ENCODE measurements at regions not wholly inside any gene's neighbourhood (a gene's known extent, or its start where the extent isn't known, plus 50 kb on each side); places are given as distances from the start of the nearest gene placed in this dataset.

DNA sequence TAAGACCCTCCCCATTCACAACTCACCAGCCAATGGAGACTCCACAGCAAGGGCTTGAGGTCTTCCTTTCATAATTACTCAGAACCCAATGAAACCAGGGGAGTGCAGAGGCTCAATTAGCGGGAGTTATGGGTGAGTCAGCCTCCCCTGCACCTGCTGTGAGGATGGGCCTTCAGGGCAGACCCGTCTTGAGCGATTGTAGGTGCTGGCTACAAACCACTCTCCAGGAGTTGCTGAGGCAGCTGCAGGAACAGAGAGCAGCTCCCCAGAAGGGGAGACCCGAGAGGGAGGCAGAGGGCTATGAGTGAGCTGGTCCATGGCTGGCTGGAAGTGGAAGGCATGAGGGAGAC, 58.5 kb upstream of the SORCS3 start:
- H3K4me3 Mint-ChIP-seq, result no peak overlapping the region
- DNase-seq (no peak), ATAC-seq (peak; percentile 27)
- H3K27ac Mint-ChIP-seq, result peak overlapping the region in 1 of 2 donors; percentile 57
- peaks cover 50% of the 10 kb centered on the region for H3K27me3 Mint-ChIP-seq
- peaks cover 0 to 16% of the 10 kb centered on the region in 2 donors for H3K9me3 Mint-ChIP-seq
- peaks cover 20% of the 10 kb centered on the region for H3K4me1 Mint-ChIP-seq

GRCh38 chr10:104582966-104583365, 58.1 kb upstream of the SORCS3 start:
- Mint-ChIP-seq H3K4me1 (peaks cover 22% of the 10 kb centered on the region), H3K27ac (peak overlapping the region in 1 of 2 donors; percentile 57), H3K9me3 (peaks cover 0 to 16% of the 10 kb centered on the region in 2 donors), H3K4me3 (no peak overlapping the region), H3K27me3 (peaks cover 46% of the 10 kb centered on the region)
- DNase-seq (no peak), ATAC-seq (no peak)

DNA sequence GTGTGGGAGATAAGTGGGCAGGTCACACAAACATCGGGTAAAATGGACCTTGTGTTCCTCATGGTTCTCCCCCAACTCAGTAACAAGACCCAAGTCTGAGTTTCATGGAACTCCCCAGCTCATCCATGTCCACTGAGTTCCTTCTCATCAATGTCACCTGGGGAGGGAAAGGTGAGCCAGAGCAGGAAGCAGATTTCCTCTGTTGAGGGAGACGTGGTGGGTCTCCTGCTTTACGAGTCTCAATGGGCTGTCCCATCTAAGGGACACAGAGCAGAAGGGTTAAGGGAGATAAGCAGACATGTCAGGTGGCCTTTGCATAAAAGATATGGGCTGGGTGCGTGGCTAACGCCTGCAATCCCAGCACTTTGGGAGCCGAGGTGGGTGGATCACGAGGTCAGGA, 56.5 kb upstream of the SORCS3 start:
- Mint-ChIP-seq H3K27ac (no peak overlapping the region), H3K9me3 (peaks cover 0 to 16% of the 10 kb centered on the region in 2 donors), H3K4me3 (no peak overlapping the region), H3K27me3 (peaks cover 42% of the 10 kb centered on the region), H3K4me1 (peaks cover 22% of the 10 kb centered on the region)
- ATAC-seq, result no peak
- no peak for DNase-seq

DNA sequence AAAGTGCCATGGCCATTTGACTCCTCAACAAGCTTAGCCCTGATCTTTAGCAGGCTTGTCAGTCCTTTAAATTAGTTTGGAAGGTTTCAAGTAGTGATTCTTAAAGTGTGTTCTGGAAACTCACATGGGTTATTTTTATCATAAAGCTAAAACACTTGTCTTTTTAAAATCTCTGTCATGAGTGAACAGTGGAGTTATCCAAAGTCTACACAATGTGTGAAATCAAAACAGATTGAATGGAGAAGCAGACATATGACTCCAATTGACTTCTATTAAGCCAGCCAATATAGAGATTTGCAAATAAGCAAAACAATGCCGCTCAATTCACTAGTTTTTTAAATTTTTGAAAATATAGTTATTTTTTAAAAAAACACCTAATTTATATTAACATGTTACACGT, 53.3 kb upstream of the SORCS3 start:
- no peak overlapping the region for H3K4me3 Mint-ChIP-seq
- H3K27ac Mint-ChIP-seq, result no peak overlapping the region
- ATAC-seq (no peak), DNase-seq (no peak)
- H3K4me1 Mint-ChIP-seq, result peaks cover 17% of the 10 kb centered on the region
- peaks cover 0 to 12% of the 10 kb centered on the region in 2 donors for H3K9me3 Mint-ChIP-seq
- peaks cover 18% of the 10 kb centered on the region for H3K27me3 Mint-ChIP-seq

DNA sequence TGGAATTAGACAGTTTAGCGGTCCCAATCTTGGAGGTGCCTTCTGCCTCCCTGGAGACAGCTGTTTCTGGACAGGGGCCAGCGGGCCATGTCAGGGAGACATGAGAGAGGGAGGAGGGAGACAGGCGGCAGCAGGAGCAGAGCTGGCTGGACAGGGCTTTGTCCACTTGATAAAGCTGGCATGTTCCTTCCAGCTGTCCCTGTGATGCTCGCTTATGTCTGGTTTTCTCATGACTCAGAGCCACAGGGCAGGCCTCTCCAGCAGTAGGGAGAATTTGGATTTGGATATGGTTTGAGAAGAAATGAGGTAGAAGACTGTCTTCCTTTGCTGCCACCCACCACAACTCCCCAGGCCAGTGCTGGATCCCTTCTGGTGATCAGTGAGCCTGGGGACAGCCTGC, 51.7 kb upstream of the SORCS3 start:
- H3K27ac Mint-ChIP-seq, result peak overlapping the region in 1 of 2 donors; percentile 2
- ATAC-seq (no peak), DNase-seq (no peak)
- H3K4me1 Mint-ChIP-seq, result peaks cover 14% of the 10 kb centered on the region
- no peaks in the 10 kb centered on the region for H3K9me3 Mint-ChIP-seq
- H3K27me3 Mint-ChIP-seq, result peaks cover 2% of the 10 kb centered on the region
- H3K4me3 Mint-ChIP-seq, result no peak overlapping the region

DNA sequence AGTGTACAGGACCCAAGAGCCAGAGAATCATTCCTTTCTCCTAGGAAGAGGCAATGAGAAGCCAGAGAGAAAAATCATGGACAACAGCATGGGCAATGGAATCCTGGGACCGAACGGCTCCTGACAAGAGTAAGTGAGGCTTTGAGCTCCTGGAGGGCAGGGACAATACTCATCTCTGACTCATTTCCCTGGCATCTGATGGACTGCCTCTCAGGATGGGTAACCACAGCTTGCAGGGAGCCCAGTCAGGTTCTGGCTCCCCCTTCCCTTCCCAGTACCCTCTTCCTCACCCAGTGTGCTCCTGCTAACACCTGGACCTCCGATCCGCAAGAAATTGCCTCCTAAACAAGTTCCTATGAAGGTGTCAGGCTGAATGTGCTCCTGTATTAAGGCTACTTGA, 51.2 kb upstream of the SORCS3 start:
- Mint-ChIP-seq H3K4me3 (no peak overlapping the region), H3K27ac (no peak overlapping the region), H3K9me3 (no peaks in the 10 kb centered on the region), H3K27me3 (no peaks in the 10 kb centered on the region), H3K4me1 (peaks cover 14% of the 10 kb centered on the region)
- ATAC-seq (no peak), DNase-seq (no peak)

Data from stimulated activated naive CD8-positive, alpha-beta T cell treated with anti-CD3 and anti-CD28 coated beads, Interleukin-15, amount 100 ng/mL, for 72 hours (primary cell).